ENCODE measurements at regions not wholly inside any gene's neighbourhood (a gene's known extent, or its start where the extent isn't known, plus 50 kb on each side); places are given as distances from the start of the nearest gene placed in this dataset.

DNA sequence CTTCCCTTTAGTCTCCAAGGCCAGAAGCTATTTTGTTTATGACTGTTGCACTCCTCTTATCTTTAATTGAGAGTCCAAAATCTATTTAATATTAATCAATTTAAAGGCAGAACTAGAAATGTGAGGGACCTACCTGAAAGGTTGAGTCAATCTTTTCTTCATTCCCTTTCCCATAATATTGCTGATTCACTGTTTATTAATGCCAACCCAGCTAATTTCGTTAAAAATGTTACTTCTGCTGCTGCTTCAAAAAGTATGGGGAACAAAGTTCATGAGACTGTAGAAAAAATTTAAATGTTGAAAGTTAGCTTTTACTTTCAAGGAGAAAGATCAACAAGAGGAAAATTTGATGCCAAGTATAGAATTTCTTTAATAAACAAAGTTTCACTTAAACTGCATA, 365.3 kb downstream of the TENT5A start:
- Histone ChIP-seq H3K4me2 (no peak overlapping the region), H3K79me2 (replicated peaks; ENCODE audit: insufficient read depth) (no peaks in the 10 kb centered on the region), H3K27ac (ENCODE audit: low read depth) (no peak overlapping the region), H3K36me3 (ENCODE audit: insufficient read depth) (no peaks in the 10 kb centered on the region), H3K27me3 (ENCODE audit: insufficient read depth) (no peaks in the 10 kb centered on the region), H3F3A (replicated peaks; ENCODE audit: low read depth) (no peaks in the 10 kb centered on the region), H3K9me2 (ENCODE audit: insufficient read depth) (no peaks in the 10 kb centered on the region), H3K4me3 (no peak overlapping the region), H4K20me1 (replicated peaks; ENCODE audit: insufficient read depth) (no peaks in the 10 kb centered on the region), H3K4me1 (ENCODE audit: insufficient read depth) (no peaks in the 10 kb centered on the region), H2AFZ (no peak overlapping the region)
- Mint-ChIP-seq H3K27me3 (ENCODE audit: insufficient read depth, low read depth, poor library complexity) (no peaks in the 10 kb centered on the region), H3K4me1 (no peaks in the 10 kb centered on the region), H3K4me3 (no peak overlapping the region), H3K27ac (no peak overlapping the region), H3K36me3 (ENCODE audit: low read depth) (peaks cover 9% of the 10 kb centered on the region), H3K9me3 (peaks cover 11% of the 10 kb centered on the region)
- no peak for TF ChIP-seq POLR2AphosphoS5 (IDR thresholded peaks at IDR 0.05; ENCODE audit: low read depth)
- TF ChIP-seq, protein P1, sequence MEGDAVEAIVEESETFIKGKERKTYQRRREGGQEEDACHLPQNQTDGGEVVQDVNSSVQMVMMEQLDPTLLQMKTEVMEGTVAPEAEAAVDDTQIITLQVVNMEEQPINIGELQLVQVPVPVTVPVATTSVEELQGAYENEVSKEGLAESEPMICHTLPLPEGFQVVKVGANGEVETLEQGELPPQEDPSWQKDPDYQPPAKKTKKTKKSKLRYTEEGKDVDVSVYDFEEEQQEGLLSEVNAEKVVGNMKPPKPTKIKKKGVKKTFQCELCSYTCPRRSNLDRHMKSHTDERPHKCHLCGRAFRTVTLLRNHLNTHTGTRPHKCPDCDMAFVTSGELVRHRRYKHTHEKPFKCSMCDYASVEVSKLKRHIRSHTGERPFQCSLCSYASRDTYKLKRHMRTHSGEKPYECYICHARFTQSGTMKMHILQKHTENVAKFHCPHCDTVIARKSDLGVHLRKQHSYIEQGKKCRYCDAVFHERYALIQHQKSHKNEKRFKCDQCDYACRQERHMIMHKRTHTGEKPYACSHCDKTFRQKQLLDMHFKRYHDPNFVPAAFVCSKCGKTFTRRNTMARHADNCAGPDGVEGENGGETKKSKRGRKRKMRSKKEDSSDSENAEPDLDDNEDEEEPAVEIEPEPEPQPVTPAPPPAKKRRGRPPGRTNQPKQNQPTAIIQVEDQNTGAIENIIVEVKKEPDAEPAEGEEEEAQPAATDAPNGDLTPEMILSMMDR (conservative IDR thresholded peaks at IDR 0.05; ENCODE audit: low read depth in 2 of 2), result no peak
- no peak for TF ChIP-seq CREB1 (CRISPR knock-in tag; IDR thresholded peaks at IDR 0.05; ENCODE audit: low read depth)
- TF ChIP-seq, protein P2, sequence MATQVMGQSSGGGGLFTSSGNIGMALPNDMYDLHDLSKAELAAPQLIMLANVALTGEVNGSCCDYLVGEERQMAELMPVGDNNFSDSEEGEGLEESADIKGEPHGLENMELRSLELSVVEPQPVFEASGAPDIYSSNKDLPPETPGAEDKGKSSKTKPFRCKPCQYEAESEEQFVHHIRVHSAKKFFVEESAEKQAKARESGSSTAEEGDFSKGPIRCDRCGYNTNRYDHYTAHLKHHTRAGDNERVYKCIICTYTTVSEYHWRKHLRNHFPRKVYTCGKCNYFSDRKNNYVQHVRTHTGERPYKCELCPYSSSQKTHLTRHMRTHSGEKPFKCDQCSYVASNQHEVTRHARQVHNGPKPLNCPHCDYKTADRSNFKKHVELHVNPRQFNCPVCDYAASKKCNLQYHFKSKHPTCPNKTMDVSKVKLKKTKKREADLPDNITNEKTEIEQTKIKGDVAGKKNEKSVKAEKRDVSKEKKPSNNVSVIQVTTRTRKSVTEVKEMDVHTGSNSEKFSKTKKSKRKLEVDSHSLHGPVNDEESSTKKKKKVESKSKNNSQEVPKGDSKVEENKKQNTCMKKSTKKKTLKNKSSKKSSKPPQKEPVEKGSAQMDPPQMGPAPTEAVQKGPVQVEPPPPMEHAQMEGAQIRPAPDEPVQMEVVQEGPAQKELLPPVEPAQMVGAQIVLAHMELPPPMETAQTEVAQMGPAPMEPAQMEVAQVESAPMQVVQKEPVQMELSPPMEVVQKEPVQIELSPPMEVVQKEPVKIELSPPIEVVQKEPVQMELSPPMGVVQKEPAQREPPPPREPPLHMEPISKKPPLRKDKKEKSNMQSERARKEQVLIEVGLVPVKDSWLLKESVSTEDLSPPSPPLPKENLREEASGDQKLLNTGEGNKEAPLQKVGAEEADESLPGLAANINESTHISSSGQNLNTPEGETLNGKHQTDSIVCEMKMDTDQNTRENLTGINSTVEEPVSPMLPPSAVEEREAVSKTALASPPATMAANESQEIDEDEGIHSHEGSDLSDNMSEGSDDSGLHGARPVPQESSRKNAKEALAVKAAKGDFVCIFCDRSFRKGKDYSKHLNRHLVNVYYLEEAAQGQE (IDR thresholded peaks at IDR 0.05; ENCODE audit: unreplicated experiment), result no peak
- TF ChIP-seq, protein P3, sequence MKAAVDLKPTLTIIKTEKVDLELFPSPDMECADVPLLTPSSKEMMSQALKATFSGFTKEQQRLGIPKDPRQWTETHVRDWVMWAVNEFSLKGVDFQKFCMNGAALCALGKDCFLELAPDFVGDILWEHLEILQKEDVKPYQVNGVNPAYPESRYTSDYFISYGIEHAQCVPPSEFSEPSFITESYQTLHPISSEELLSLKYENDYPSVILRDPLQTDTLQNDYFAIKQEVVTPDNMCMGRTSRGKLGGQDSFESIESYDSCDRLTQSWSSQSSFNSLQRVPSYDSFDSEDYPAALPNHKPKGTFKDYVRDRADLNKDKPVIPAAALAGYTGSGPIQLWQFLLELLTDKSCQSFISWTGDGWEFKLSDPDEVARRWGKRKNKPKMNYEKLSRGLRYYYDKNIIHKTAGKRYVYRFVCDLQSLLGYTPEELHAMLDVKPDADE (IDR thresholded peaks at IDR 0.05), result no peak
- TF ChIP-seq EZH2phosphoT487 (IDR thresholded peaks at IDR 0.05; ENCODE audit: unreplicated experiment), result no peak
- no peak for TF ChIP-seq ZNF114 (CRISPR knock-in tag; IDR thresholded peaks at IDR 0.05)
- TF ChIP-seq, protein P4, sequence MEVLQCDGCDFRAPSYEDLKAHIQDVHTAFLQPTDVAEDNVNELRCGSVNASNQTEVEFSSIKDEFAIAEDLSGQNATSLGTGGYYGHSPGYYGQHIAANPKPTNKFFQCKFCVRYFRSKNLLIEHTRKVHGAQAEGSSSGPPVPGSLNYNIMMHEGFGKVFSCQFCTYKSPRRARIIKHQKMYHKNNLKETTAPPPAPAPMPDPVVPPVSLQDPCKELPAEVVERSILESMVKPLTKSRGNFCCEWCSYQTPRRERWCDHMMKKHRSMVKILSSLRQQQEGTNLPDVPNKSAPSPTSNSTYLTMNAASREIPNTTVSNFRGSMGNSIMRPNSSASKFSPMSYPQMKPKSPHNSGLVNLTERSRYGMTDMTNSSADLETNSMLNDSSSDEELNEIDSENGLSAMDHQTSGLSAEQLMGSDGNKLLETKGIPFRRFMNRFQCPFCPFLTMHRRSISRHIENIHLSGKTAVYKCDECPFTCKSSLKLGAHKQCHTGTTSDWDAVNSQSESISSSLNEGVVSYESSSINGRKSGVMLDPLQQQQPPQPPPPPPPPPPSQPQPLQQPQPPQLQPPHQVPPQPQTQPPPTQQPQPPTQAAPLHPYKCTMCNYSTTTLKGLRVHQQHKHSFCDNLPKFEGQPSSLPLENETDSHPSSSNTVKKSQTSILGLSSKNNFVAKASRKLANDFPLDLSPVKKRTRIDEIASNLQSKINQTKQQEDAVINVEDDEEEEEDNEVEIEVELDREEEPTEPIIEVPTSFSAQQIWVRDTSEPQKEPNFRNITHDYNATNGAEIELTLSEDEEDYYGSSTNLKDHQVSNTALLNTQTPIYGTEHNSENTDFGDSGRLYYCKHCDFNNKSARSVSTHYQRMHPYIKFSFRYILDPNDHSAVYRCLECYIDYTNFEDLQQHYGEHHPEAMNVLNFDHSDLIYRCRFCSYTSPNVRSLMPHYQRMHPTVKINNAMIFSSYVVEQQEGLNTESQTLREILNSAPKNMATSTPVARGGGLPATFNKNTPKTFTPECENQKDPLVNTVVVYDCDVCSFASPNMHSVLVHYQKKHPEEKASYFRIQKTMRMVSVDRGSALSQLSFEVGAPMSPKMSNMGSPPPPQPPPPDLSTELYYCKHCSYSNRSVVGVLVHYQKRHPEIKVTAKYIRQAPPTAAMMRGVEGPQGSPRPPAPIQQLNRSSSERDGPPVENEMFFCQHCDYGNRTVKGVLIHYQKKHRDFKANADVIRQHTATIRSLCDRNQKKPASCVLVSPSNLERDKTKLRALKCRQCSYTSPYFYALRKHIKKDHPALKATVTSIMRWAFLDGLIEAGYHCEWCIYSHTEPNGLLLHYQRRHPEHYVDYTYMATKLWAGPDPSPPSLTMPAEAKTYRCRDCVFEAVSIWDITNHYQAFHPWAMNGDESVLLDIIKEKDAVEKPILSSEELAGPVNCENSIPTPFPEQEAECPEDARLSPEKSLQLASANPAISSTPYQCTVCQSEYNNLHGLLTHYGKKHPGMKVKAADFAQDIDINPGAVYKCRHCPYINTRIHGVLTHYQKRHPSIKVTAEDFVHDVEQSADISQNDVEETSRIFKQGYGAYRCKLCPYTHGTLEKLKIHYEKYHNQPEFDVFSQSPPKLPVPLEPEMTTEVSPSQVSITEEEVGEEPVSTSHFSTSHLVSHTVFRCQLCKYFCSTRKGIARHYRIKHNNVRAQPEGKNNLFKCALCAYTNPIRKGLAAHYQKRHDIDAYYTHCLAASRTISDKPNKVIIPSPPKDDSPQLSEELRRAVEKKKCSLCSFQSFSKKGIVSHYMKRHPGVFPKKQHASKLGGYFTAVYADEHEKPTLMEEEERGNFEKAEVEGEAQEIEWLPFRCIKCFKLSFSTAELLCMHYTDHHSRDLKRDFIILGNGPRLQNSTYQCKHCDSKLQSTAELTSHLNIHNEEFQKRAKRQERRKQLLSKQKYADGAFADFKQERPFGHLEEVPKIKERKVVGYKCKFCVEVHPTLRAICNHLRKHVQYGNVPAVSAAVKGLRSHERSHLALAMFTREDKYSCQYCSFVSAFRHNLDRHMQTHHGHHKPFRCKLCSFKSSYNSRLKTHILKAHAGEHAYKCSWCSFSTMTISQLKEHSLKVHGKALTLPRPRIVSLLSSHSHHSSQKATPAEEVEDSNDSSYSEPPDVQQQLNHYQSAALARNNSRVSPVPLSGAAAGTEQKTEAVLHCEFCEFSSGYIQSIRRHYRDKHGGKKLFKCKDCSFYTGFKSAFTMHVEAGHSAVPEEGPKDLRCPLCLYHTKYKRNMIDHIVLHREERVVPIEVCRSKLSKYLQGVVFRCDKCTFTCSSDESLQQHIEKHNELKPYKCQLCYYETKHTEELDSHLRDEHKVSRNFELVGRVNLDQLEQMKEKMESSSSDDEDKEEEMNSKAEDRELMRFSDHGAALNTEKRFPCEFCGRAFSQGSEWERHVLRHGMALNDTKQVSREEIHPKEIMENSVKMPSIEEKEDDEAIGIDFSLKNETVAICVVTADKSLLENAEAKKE (CRISPR knock-in tag; IDR thresholded peaks at IDR 0.05), result no peak
- TF ChIP-seq EZH2 (IDR thresholded peaks at IDR 0.05; ENCODE audit: low read depth, unreplicated experiment), result no peak
- TF ChIP-seq JUNB (IDR thresholded peaks at IDR 0.05; ENCODE audit: unreplicated experiment), result no peak
- DNase-seq (ENCODE audit: low spot score) (no peak), ATAC-seq (no peak)

Data from GM23338 (cell line).